ENCODE measurements at regions not wholly inside any gene's neighbourhood (a gene's known extent, or its start where the extent isn't known, plus 50 kb on each side); places are given as distances from the start of the nearest gene placed in this dataset.

DNA sequence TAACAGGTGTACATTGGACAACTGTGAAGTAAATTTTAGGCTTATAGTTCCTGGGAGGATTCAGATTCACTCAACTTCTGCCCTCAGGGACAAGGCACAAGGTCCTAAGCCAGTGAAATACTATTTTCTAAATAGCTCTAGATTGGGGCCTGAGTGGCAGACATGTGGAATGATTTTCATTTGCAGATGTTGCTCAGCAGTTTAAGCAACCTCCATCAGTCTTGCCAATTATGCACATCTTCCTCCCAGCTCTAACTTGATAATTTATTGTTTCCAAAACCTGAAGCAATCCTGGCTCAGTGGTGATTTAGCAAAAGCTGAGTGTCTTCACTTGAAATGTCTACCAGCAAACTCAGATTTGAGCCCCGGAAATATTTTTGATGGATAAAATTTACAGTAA lies 116.2 kb downstream of the SCP2D1 start:
- DNase-seq (ENCODE audit: missing footprints) (no peak), ATAC-seq (no peak)
- intact Hi-C loops (cut with DNase I), result no loop called here

DNA sequence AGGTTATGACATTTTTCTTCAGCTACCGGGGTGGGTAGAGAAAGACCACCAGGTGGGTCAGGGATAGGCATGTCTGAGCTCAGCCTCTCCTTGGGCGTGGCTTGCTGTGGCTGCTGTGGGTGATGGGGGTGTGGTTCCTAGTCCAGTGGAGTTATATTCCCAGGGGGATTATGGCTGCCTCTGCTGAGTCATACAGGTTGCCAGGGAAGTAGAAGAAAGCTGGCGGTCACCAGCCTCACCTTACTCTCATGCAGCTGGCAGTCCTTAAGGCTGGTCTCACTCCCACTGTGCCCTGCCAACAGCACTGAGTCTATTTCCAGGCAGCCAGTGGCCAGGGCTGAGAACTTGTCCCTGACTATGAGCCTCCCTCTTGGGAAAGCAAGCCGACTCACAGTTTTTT lies 130.0 kb downstream of the SCP2D1 start:
- peak; percentile 54 for DNase-seq (ENCODE audit: missing footprints)
- intact Hi-C loops (cut with DNase I), result no loop called here
- no peak for ATAC-seq

DNA sequence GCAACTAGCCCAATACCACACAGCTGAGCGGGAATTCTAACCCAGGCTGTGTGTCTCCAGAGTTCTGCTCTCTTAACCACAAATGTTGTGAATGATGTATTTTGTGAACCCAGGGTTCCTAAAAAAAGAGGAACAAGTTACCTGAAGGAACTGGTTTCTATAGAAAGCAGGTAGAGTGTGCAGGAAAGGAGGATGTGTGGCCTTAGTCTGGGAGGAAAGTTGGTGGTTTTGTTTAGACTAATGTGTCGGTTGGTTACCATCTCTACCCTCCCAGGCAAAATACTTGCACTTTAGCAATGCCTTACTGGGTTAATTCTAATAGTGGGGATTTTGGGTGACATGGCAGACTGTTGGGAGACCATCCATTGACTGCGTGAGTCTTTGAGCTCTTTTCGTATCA lies 143.3 kb downstream of the SCP2D1 start:
- intact Hi-C loops (cut with DNase I), result no loop called here
- ATAC-seq (no peak), DNase-seq (ENCODE audit: missing footprints) (no peak)

DNA sequence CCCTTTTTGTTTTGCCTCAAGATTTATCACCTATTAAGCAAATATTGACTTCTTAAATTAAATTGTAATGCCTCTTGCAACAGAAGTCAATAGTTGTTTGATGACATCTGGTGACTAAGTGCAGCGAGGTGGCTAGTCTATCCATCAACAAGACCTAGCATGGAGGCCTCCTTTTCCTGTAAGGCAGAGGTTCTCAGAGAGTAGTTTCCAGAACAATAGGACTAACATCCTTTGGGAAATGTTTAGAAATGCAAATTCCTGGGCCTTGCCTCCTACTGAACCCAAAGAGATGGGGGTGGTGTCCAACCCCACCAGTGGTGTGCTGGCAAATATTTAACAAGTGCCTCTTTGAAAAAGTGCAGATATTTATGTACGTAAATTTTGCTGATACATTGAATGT lies 143.7 kb downstream of the SCP2D1 start:
- DNase-seq (ENCODE audit: missing footprints), result no peak
- intact Hi-C loops (cut with DNase I), result no loop called here
- no peak for ATAC-seq

DNA sequence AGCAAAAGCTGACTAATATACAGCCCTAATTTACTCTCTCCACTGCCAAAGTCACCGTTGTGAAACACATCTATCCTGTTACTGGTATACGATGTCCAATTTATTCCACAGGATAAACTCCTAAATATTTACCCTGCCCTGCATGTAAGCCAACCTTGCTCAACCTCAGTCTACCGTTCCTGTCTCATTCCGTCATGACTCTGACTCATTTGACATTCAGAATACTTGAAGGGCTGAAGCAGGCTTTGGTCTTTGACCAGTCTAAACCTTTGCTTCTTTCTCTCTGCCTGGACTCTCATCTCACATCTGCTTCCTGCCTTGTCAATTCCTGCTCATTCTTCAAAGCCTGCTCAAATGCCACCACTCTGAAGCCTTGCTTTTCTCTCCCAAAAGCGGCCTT lies 157.5 kb downstream of the SCP2D1 start:
- DNase-seq (ENCODE audit: missing footprints) (no peak), ATAC-seq (no peak)
- intact Hi-C loops (cut with DNase I), result no loop called here

DNA sequence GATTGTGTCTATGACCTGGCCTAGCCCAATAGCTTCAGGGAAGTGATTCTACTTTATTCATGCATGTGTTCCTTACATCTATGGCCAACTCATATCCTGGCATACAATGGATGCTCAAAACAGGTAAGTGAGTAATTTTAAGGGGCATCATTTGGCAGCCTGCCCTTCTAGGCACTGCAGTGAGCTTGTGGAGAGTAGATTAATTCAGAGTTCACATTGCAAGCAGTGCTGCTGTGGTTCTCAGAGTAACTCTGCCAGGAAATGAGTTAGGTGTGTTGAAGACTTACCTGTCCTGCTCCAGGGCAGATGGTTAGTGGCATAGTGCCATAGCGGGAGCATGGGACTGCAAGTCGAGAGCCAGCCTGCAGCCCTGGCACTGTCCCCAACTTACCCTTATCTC lies 158.0 kb downstream of the SCP2D1 start:
- ATAC-seq (no peak), DNase-seq (ENCODE audit: missing footprints) (no peak)
- intact Hi-C loops (cut with DNase I), result no loop called here

DNA sequence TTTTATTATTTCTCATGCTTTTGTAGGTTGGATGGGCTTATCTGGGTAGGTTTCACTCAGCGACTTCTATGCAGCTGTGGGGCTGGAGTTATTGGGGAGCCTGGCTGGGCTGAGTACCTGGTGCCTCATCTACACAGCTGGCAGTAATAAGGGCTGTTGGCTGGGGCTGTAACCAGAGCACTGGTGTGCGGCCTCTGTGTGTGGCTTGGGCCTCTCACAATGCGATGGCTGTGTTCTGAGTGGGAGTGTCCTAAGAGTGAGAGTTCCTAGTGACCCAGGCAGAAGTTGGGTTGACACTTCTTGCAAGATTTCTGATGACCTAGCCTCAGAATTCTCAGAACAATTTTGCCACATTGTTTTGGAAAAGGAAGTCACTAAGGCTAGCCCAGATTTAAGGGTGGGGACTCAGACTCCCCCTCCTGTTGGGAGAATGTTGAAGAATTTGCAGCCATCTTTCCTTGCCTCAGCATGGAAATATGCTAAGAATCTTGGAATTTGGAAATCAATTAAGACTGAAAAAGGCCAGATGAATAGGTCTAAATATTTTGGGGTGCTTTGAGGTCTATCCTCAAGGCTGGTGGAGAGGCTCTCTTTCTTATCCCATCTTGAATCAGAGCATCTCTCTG lies 158.8 kb downstream of the SCP2D1 start:
- no peak for ATAC-seq

DNA sequence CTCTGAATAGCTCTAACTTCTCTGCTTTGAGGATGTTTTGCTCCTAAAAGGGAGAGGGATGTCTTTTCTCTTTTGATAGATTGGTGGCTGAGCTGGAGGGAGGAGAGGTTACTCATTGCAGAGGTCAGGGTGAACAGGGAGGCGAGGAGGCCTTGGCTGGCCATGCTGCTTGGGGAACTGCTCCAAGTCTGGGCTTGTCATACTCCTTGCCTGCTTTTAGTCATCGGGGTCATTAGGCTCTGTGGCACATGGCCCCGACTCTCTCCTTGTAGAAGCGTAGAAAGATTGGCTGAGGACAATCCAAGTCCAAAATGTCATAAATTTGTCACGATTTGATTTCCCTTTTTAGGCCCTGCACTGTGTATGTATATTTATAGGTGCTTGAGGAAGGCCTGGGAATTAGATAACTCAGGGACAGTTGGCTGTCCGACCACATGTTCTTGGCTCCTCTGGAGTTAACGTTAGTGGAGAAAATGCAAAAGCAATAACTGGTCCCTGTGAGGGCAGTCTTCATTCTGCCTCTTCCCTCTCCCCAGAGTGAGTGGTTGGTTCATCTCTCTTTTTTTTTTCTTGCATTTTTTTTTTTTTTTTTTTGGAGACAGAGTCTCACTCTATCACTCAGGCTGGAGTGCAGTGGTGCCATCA lies 160.1 kb downstream of the SCP2D1 start:
- DNase-seq (ENCODE audit: missing footprints) (no peak), ATAC-seq (peak; percentile 73)
- intact Hi-C loops (cut with DNase I), result no loop called here

More for the DNA sequence above, 158.8 kb downstream of the SCP2D1 start:
- no peak for DNase-seq (ENCODE audit: missing footprints)
- intact Hi-C loops (cut with DNase I), result no loop called here

DNA sequence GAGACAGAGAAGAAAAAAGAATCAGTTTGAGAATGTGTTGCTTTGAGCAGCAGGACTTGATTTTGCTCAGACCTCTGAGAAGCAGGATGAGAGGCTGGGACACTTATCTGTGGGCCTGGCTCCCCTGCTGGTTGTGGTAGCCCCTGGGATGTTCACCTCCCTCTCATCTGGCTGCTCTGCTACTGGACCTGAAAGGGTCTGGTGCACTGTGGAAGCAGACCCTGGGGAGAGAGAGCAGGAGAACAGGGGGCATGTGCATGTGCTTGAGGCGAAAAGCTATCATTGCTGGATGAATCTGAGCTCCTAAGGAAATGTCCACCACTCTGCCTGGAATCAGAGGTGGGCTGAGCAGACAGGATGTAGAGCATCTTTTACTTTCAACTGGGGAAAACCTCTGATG lies 161.1 kb downstream of the SCP2D1 start:
- DNase-seq (ENCODE audit: missing footprints) (no peak), ATAC-seq (no peak)
- intact Hi-C loops (cut with DNase I), result no loop called here

DNA sequence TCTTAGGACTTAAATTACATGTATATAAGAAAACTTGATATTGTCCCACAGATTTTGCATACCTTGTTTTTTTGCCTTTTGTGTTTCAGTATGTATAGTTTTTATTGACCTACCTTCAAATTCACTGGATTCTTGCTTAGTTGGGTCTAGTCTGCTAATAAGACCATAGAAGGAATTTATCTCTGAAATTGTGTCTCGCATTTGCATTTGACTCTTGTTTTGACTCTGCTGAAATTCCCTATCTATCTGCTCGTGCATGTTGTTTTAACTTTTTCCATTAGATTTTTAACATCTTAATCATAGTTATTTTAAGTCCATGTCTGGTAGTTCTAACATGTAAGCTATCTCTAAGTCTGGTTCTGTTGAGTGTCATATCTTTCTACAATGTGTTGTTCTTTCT lies 163.9 kb downstream of the SCP2D1 start:
- DNase-seq (ENCODE audit: missing footprints) (no peak), ATAC-seq (no peak)
- intact Hi-C loops (cut with DNase I), result no loop called here

DNA sequence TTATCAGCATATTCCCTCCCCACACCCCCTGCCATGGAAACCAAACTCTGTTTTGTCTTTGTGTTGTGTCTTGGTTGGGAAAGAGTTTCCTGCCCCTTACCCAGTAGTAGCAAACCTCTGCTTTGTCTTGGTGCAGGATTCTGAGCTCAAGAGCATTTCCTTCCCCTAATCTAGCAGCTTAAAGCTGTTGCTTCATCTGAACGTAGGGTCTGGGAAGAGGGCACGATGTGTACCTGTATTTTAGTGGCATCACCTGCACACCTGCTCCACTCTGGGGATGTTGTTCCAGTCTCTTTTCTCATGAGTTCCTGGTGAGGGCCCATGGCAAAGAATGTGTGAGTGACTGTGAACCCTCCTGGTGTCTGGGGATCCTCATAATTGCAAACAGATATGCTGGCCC lies 164.7 kb downstream of the SCP2D1 start:
- no peak for ATAC-seq
- intact Hi-C loops (cut with DNase I), result no loop called here
- no peak for DNase-seq (ENCODE audit: missing footprints)

DNA sequence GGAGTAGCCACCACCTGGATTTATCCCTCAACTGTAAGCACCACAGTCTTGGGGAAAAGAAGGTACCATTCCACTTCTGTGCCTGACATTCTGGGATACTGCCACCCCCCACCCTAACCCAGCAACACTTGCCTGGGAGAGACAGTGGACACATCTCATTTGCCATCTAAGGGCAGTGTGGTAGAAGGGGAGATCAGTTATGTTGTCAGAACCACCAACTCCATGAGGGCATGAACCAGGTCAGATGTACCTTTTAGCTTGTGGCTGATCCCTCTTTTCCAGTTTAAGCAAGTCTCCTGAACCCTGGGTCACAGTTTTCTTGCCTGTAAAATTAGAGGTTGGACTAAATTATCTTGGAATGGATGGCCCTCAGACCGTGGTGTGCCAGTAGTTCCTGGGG lies 165.5 kb downstream of the SCP2D1 start:
- intact Hi-C loops (cut with DNase I), result no loop called here
- DNase-seq (ENCODE audit: missing footprints) (no peak), ATAC-seq (no peak)

DNA sequence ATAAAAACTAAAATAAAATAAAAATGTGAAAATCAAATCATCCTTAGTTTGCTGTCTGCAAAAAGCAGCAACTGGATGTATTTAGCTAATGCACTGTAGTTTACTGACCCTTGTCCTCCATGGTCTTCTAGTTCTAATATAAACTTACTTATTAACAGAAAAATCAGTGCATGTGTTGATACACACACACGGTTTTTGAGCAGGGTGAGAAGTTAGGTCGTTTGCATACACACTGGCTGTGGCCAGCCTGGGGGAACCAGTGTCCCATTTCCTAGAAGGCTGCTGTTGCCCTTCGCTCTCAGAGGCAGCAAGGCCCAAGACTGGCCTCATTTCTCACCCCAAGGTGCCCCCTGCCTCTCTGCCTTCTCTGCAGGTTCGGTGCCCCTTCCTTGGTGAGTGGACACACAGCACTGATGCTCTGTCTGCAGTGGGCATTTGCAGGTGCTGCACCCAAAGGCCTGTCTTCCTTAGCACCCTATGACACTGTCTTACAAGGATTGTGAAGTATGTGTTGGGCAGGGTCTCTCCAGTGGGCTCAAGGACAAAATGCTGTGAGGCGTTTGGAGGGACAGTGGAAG lies 168.5 kb downstream of the SCP2D1 start:
- DNase-seq (ENCODE audit: missing footprints) (no peak), ATAC-seq (no peak)
- intact Hi-C loops (cut with DNase I), result no loop called here

DNA sequence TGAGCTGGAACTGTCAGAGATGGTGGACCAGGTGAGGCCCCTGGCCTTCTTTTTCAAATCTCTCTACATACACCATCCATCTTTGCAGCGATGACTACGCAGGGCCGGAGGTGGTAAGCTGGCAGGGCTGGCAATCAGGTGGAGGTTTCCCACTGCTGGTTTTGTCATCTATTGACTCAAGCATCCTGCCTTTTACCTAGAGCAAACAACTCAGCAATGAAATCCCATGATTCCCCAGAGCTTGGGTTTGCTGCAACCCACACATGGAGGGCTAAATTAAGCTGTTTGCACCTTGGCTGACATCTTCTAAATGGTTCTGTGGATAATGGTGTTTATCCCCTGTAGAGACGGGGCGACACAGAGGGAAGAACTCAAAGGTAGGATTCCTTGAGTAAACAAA lies 170.2 kb downstream of the SCP2D1 start:
- DNase-seq (ENCODE audit: missing footprints) (no peak), ATAC-seq (no peak)
- intact Hi-C loops (cut with DNase I), result no loop called here

DNA sequence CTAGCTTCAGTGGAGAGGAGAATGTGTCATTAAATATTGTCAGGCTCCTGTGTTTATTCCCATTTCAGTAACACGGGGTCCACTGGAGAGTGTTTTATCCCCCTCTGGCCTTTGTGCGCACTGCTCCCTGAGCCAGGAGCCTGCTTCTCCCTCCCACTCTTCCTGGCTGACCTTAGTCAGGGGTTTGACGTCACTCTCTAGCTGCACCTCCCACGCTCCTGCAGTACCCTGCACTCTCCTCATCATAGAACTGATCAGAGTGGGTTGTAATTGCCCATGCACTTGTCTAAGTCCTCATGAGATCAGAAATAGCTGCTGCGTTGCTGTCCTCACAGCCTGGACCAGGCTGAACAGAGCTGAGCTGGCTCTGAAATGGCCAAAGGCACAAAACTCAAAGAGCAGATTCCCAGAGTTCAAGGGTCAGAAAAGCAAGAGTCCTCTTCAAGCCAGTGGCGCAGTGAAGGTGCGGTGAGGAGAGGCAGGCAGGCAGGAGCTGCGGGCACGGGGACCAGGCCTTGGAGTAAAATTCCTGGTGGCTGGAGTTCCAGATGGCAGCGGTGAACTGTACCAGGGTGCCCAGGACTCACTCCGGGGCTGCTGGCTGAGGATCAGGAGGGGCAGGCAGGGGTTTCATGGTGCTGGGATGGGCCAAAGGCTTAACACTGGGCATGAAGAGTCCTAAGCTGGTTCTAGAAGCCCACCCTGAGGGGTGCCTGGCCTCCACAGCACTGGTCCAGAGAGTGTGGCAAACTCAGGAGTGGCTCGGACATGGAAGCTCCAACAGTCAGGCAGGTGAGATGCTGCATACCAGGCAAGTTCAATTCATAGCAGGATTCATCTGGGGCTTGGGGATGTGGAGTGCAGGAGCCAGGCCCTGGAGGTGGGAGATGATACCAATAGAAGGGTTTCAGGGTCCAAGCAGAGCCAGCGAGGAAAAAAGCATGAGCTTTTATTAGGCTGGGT lies 170.9 kb downstream of the SCP2D1 start:
- peak; percentile 60 for ATAC-seq
- intact Hi-C loops (cut with DNase I), result no loop called here
- no peak for DNase-seq (ENCODE audit: missing footprints)

DNA sequence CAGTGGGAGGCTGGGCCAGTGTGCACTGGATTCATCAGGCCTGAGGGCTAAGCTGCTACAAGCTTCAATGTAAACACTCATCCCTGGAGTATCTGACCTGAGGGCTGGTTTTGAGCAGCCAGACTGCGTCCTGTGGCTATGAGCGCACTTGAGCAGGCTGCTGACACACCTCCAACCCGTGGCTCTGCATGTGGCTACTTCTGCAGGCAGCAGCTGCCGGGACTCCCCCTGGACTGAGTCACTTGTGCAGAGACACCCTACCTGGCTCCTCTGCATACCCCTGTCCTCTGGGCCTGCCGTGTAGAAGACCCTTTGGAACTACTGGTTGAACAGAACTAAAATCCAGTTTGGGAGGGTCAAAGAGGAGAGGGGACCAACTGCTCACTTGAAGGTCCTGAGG lies 172.0 kb downstream of the SCP2D1 start:
- DNase-seq (ENCODE audit: missing footprints) (no peak), ATAC-seq (no peak)
- intact Hi-C loops (cut with DNase I), result no loop called here

DNA sequence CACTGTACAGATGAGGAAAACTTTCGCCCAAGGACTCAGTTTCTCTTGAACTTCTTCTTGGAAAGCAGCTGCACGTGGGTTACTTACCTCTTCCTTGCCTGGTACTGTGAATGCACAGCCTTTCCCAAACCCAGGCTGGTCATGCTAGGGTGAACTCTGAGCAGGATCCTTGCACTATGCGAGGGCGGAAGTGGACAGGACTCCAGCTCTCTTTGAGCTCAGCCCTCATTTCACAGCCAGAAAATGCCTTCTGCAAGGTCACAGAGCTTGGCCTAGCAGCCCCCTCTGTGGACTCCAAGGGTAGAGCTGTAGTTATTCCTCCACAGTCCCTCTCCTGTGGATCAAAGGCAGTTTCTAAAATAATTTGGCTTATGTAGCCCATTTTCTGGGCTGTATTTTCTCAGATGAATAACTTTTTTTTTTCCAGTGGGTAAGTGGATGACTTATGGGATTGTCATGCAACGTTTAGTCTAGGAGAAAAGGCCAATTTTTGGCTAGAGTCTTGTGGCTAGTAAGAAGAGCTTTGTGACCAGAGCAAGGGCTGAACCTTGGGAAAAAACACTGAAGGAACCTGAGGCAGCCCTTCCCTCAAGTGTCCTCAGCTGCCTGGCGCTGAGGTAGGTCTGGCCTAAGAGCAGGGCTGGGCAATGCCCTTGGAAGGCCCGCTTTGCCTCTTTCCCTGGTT lies 172.7 kb downstream of the SCP2D1 start:
- ATAC-seq, result no peak
- intact Hi-C loops (cut with DNase I), result no loop called here
- no peak for DNase-seq (ENCODE audit: missing footprints)

DNA sequence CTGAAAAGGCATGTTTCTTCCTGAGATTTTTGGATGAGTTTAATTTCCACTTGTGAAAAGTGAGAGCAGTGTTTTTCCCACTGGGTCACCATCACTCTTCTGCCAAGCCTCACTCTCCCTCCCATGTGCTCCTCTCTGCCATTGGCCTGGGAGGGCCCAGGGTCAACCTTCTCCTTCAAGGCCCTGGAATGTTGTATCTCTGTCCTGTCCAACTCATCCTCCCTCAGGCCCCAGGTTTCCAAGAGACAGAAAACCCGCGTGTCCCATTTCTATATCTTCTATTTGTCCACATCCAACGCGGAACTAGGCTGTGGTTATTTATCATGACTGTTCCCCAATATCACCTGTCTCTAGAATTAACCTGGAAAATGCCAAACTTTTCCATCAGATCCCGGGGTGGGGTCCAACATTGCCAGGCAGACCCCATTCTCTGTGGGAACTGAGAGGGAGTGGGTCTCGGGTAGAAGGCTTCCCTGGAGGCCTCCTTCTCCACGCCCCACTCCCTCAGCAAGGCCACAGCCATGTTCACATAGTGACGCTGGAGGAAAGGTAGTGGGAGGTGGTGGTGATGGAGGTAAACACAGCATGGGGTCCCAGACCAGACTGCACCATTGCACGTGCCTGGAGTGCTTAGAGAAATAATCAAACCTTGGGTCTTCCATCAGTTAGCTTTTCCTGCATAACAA lies 173.5 kb downstream of the SCP2D1 start:
- no peak for DNase-seq (ENCODE audit: missing footprints)
- intact Hi-C loops (cut with DNase I), result no loop called here
- ATAC-seq, result peak; percentile 42

Data from Right ventricle myocardium inferior (tissue), 1 donor.